ENCODE measurements at regions not wholly inside any gene's neighbourhood (a gene's known extent, or its start where the extent isn't known, plus 50 kb on each side); places are given as distances from the start of the nearest gene placed in this dataset.

- intact Hi-C loops (cut with micrococcal nuclease): no loop called here
Observed at GRCh38 chr1:82346141-82346540, 545.4 kb downstream of the ADGRL2 start.

- intact Hi-C loops (cut with micrococcal nuclease): no loop called here
Observed at GRCh38 chr1:82343381-82343780, 542.6 kb downstream of the ADGRL2 start.

- intact Hi-C loops (cut with micrococcal nuclease): no loop called here
Observed at GRCh38 chr1:82337635-82338034, 536.9 kb downstream of the ADGRL2 start.

GRCh38 chr1:82330330-82330729, 529.6 kb downstream of the ADGRL2 start:
- intact Hi-C loops (cut with micrococcal nuclease): no loop called here

GRCh38 chr1:82329226-82329625, 528.5 kb downstream of the ADGRL2 start:
- intact Hi-C loops (cut with micrococcal nuclease): no loop called here

- intact Hi-C loops (cut with micrococcal nuclease): no loop called here
Observed at GRCh38 chr1:82323144-82323841, 522.6 kb downstream of the ADGRL2 start.

- intact Hi-C loops (cut with micrococcal nuclease): no loop called here
Observed at GRCh38 chr1:82321794-82322193, 521.1 kb downstream of the ADGRL2 start.

GRCh38 chr1:82319546-82319945, 518.8 kb downstream of the ADGRL2 start:
- intact Hi-C loops (cut with micrococcal nuclease): no loop called here

GRCh38 chr1:82318921-82319320, 518.2 kb downstream of the ADGRL2 start:
- intact Hi-C loops (cut with micrococcal nuclease): no loop called here

- intact Hi-C loops (cut with micrococcal nuclease): no loop called here
Observed at GRCh38 chr1:82318265-82318664, 517.5 kb downstream of the ADGRL2 start.

- intact Hi-C loops (cut with micrococcal nuclease): no loop called here
Observed at GRCh38 chr1:82317671-82318070, 516.9 kb downstream of the ADGRL2 start.

GRCh38 chr1:82299656-82300055, 498.9 kb downstream of the ADGRL2 start:
- intact Hi-C loops (cut with micrococcal nuclease): no loop called here

GRCh38 chr1:82299056-82299455, 498.3 kb downstream of the ADGRL2 start:
- intact Hi-C loops (cut with micrococcal nuclease): no loop called here

GRCh38 chr1:82297139-82297896, 496.6 kb downstream of the ADGRL2 start:
- intact Hi-C loops (cut with micrococcal nuclease): no loop called here

- intact Hi-C loops (cut with micrococcal nuclease): no loop called here
Observed at GRCh38 chr1:82287556-82287955, 486.8 kb downstream of the ADGRL2 start.

GRCh38 chr1:82284213-82284612, 483.5 kb downstream of the ADGRL2 start:
- intact Hi-C loops (cut with micrococcal nuclease): no loop called here

- intact Hi-C loops (cut with micrococcal nuclease): no loop called here
Observed at GRCh38 chr1:82279241-82279640, 478.5 kb downstream of the ADGRL2 start.

GRCh38 chr1:82273816-82274215, 473.1 kb downstream of the ADGRL2 start:
- intact Hi-C loops (cut with micrococcal nuclease): no loop called here

GRCh38 chr1:82269431-82269830, 468.7 kb downstream of the ADGRL2 start:
- intact Hi-C loops (cut with micrococcal nuclease): no loop called here

GRCh38 chr1:82268826-82269225, 468.1 kb downstream of the ADGRL2 start:
- intact Hi-C loops (cut with micrococcal nuclease): no loop called here

- intact Hi-C loops (cut with micrococcal nuclease): no loop called here
Observed at GRCh38 chr1:82266351-82266750, 465.6 kb downstream of the ADGRL2 start.

GRCh38 chr1:82265436-82265835, 464.7 kb downstream of the ADGRL2 start:
- intact Hi-C loops (cut with micrococcal nuclease): no loop called here

GRCh38 chr1:82264802-82265201, 464.1 kb downstream of the ADGRL2 start:
- intact Hi-C loops (cut with micrococcal nuclease): no loop called here
